ENCODE measurements at regions not wholly inside any gene's neighbourhood (a gene's known extent, or its start where the extent isn't known, plus 50 kb on each side); places are given as distances from the start of the nearest gene placed in this dataset.
"Not testable (repeated sequence)": the region's sequence is repeated elsewhere in the genome, so short reads cannot be mapped to it uniquely, and the experiment has no call there.

DNA sequence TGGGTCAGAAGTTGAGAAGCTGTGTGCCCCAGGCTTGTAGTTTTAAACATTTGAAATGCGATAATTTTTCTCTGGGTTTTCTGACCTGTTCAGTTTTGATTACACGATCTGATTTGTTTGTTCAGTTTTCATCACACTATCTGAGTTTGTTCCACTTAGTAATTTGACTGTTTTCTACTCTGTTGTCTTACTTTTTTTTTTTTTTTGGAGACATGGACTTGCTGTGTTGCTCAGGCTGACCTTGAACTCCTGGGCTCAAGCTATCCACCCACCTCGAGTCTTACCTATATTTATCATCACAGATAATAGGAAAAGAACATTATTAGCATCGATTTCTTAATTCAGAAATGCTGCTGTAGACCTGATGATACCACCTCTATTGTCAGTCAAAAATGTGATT, 379.1 kb downstream of the UTRN start:
- no peaks in the 10 kb centered on the region for H3K27me3 Mint-ChIP-seq
- TF ChIP-seq, protein P1, sequence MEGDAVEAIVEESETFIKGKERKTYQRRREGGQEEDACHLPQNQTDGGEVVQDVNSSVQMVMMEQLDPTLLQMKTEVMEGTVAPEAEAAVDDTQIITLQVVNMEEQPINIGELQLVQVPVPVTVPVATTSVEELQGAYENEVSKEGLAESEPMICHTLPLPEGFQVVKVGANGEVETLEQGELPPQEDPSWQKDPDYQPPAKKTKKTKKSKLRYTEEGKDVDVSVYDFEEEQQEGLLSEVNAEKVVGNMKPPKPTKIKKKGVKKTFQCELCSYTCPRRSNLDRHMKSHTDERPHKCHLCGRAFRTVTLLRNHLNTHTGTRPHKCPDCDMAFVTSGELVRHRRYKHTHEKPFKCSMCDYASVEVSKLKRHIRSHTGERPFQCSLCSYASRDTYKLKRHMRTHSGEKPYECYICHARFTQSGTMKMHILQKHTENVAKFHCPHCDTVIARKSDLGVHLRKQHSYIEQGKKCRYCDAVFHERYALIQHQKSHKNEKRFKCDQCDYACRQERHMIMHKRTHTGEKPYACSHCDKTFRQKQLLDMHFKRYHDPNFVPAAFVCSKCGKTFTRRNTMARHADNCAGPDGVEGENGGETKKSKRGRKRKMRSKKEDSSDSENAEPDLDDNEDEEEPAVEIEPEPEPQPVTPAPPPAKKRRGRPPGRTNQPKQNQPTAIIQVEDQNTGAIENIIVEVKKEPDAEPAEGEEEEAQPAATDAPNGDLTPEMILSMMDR (IDR thresholded peaks at IDR 0.05) = no peak
- peaks cover 2% of the 10 kb centered on the region for H3K36me3 Mint-ChIP-seq (ENCODE audit: low read depth)
- ChIA-PET CTCF (interaction anchor here (0.7 kb wide), 1 partner anchor 9 kb away, joined by 3 read pairs; no protein-coding TSS in a partner anchor), POLR2A (no interaction called here)
- intact Hi-C loops (cut with micrococcal nuclease) = no loop called here
- peaks cover 60% of the 10 kb centered on the region for H3K4me1 Mint-ChIP-seq (ENCODE audit: low read depth)
- H3K27ac Mint-ChIP-seq = no peak overlapping the region
- H3K9me3 Mint-ChIP-seq = peaks cover 1% of the 10 kb centered on the region
- H3K4me3 Mint-ChIP-seq = no peak overlapping the region
- no peak for ATAC-seq
- no peak for DNase-seq

DNA sequence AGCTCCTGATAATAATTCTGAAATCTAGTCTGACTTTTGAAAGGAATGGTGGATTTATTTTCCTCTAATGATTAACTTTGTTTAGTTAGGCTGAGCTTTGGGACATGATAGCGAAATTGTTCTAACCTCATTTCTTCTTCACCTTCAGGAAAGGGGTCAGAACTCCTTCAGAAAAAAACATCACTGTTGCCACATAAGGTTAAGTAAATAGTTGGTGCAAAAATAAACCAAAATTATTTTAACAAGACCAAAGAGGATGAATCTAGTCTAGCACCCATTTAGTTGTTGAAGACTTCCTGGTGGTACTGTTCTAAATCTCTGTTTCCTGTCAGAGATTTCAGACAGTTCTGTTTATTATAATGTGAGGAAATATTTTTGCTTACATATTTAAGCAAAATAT, 379.8 kb downstream of the UTRN start:
- Mint-ChIP-seq H3K4me3 (no peak overlapping the region), H3K27me3 (no peaks in the 10 kb centered on the region)

DNA sequence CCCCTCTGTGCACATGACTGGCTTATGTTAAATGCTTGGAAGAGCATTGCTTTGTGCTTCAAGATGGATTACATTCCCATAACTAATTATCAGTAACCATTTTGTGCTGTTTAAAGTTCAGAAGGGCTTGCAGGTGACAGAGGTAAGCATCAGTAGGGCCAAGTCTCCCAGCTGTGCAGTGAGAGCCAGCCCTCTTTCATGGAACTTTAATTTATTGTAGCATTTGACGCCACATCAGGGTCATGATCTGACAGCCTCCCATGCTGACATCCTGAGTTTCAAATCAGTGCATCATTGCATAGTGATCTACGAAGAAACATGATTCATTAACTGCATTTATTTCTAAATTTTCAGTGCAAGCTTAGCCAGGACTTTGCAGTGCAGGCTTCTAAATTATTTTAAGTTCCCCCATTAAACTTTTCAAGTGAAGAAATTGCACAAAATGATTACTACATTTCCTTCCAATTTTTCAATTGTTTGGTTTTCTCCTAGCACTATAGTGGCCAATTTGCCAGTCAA, 380.9 kb downstream of the UTRN start:
- ChIA-PET POLR2A (no interaction called here), CTCF (no interaction called here)
- intact Hi-C loops (cut with micrococcal nuclease) = no loop called here
- H3K27me3 Mint-ChIP-seq = no peaks in the 10 kb centered on the region
- H3K4me1 Mint-ChIP-seq (ENCODE audit: low read depth) = peaks cover 45% of the 10 kb centered on the region
- no peak overlapping the region for H3K4me3 Mint-ChIP-seq
- TF ChIP-seq, protein P1 (IDR thresholded peaks at IDR 0.05) = no peak
- peaks cover 16% of the 10 kb centered on the region for H3K9me3 Mint-ChIP-seq
- H3K27ac Mint-ChIP-seq = no peak overlapping the region
- peaks cover 14% of the 10 kb centered on the region for H3K36me3 Mint-ChIP-seq (ENCODE audit: low read depth)
- ATAC-seq = no peak
- DNase-seq = no peak

More for the DNA sequence above, 379.8 kb downstream of the UTRN start:
- no peak overlapping the region for H3K27ac Mint-ChIP-seq
- intact Hi-C loops (cut with micrococcal nuclease) = no loop called here
- H3K36me3 Mint-ChIP-seq (ENCODE audit: low read depth) = peaks cover 7% of the 10 kb centered on the region
- no peak for DNase-seq
- POLR2A ChIA-PET = no interaction called here
- peaks cover 6% of the 10 kb centered on the region for H3K9me3 Mint-ChIP-seq
- TF ChIP-seq, protein P1 (IDR thresholded peaks at IDR 0.05) = no peak
- ATAC-seq = no peak
- H3K4me1 Mint-ChIP-seq (ENCODE audit: low read depth) = peaks cover 54% of the 10 kb centered on the region
- CTCF ChIA-PET = no interaction called here

DNA sequence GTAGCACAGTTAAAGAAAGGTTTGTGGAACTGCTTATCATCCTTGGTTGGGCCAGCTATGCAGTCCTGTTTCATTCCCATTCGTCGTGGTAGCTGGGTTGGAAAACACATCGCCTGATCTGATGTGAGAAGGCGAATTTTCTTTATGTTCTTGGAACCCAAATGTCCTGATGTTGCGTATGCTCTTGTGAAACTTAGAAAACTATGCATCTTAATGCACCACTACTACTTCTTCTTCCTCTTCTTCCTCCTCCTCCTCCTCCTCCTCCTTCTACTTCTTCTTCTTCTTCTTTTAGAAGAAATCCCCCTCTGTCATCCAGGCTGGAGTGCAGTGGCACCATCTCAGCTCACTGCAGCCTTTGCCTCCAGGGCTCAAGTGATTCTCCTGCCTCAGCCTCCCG, 381.6 kb downstream of the UTRN start:
- intact Hi-C loops (cut with micrococcal nuclease) = no loop called here
- TF ChIP-seq, protein P1 (IDR thresholded peaks at IDR 0.05) = no peak
- Mint-ChIP-seq H3K36me3 (ENCODE audit: low read depth) (peaks cover 19% of the 10 kb centered on the region), H3K4me3 (no peak overlapping the region), H3K9me3 (peaks cover 22% of the 10 kb centered on the region), H3K27ac (no peak overlapping the region), H3K4me1 (ENCODE audit: low read depth) (peaks cover 47% of the 10 kb centered on the region), H3K27me3 (no peaks in the 10 kb centered on the region)
- ChIA-PET POLR2A (no interaction called here), CTCF (no interaction called here)
- DNase-seq (no peak), ATAC-seq (no peak)

DNA sequence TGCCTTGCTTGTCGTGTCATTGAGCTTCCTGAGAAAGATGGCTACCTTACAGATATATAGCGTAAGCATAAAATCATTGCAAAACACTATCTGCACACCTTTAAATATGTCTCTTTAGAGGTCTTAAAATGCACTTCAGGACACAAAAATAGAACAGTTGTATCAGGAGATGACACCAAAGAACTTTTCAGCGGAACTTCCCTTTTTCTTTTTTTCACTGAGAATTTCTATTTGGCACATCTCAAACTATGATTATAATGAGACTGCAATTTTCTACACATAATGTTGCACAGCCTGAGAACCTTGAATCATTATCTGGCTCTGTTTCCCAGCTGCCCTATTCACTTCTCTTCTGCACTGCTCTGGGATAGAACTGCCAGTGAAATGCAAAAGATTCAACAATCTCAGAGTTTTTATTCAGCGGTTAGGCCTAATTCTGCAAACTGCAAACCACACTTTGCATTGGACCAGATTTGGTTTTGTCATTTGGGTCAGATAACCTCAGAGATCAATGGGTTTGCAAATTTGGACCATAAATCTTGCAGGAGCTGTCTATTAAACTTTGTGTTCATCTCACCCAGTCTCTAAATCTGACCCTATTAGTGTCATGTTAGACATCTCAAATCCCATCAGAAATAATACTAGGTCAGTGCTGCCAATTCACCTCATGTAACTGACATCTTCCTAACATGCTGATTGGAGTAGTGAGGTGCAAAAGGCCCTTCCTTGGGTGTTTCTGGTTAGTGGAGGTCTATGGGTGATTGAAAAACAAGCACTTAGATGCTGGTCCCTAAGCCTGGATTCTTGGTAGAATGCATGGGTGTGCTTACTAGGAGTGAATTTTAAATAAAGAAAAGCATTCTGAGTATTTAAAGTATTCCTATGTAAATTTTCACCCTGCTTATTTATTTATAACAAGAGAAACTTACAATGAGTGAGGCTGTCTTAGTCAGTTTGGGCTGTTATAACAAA, 382.7 kb downstream of the UTRN start:
- TF ChIP-seq, protein P1 (IDR thresholded peaks at IDR 0.05) = no peak
- ChIA-PET CTCF (interaction anchor here (1.5 kb wide), 1 partner anchor 9 kb away, joined by 5 read pairs; no protein-coding TSS in a partner anchor), POLR2A (no interaction called here)
- DNase-seq = no peak
- no peak overlapping the region for H3K4me3 Mint-ChIP-seq
- no peaks in the 10 kb centered on the region for H3K27me3 Mint-ChIP-seq
- peaks cover 27% of the 10 kb centered on the region for H3K36me3 Mint-ChIP-seq (ENCODE audit: low read depth)
- peaks cover 30% of the 10 kb centered on the region for H3K9me3 Mint-ChIP-seq
- intact Hi-C loops (cut with micrococcal nuclease) = no loop called here
- no peak overlapping the region for H3K27ac Mint-ChIP-seq
- peaks cover 48% of the 10 kb centered on the region for H3K4me1 Mint-ChIP-seq (ENCODE audit: low read depth)
- no peak for ATAC-seq

DNA sequence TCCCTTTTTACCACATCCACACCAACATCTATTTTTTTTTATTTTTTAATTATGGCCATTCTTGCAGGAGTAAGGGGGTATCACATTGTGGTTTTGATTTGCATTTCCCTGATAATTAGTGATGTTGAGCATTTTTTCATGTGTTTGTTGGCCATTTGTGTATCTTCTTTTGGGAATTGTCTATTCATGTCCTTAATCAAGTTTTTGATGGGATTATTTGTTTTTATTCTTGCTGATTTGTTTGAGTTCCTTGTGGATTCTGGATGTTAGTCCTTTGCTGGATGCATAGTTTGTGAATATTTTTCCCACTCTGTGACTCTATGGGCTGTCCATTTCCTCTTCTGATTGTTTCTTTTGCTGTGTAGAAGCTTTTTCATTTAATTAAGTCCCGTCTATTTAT, 385.1 kb downstream of the UTRN start:
- peaks cover 39% of the 10 kb centered on the region for H3K4me1 Mint-ChIP-seq (ENCODE audit: low read depth)
- ATAC-seq; H3K27me3 Mint-ChIP-seq; POLR2A ChIA-PET; DNase-seq; CTCF ChIA-PET; H3K27ac Mint-ChIP-seq; H3K4me3 Mint-ChIP-seq; intact Hi-C loops (cut with micrococcal nuclease): not testable (repeated sequence)
- H3K36me3 Mint-ChIP-seq (ENCODE audit: low read depth) = peaks cover 41% of the 10 kb centered on the region
- H3K9me3 Mint-ChIP-seq = peaks cover 45% of the 10 kb centered on the region
